ENCODE measurements at regions not wholly inside any gene's neighbourhood (a gene's known extent, or its start where the extent isn't known, plus 50 kb on each side); places are given as distances from the start of the nearest gene placed in this dataset.

DNA sequence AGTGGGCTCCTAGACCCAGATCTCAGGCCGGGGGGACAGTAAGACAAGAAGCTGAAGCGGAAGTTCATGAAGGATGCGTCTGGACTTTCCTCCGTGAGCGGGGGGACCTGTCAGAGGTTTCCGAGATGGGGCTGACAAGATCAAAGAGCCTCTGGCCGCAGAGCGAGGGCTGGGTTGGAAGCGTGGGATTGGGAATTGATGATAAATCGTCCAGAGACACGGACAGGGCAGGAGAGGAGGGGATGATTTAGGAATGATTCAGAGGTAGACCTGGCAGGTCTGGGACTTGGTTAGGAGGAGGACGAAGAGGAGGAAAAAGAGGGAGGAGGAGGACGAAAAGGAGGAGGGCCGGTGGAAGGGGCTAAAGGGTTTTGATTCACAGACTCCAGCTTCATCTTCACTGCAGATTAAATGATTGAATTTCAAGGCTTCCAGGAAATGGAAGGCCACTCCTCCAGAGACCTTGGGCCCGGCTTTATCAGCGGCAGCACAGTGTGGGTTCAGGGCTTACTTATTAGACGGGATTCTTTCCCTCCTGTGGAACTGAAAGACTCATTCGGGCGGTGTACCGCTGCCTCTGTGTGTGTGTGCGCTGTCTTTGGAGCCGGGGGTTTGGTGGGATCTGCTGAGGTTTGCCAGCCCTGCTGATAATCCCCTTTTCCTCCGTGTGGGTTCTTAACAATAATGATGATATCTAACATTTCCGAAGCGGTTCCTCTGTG, 85.7 kb upstream of the SLC45A1 start:
- TF ChIP-seq, protein P1, sequence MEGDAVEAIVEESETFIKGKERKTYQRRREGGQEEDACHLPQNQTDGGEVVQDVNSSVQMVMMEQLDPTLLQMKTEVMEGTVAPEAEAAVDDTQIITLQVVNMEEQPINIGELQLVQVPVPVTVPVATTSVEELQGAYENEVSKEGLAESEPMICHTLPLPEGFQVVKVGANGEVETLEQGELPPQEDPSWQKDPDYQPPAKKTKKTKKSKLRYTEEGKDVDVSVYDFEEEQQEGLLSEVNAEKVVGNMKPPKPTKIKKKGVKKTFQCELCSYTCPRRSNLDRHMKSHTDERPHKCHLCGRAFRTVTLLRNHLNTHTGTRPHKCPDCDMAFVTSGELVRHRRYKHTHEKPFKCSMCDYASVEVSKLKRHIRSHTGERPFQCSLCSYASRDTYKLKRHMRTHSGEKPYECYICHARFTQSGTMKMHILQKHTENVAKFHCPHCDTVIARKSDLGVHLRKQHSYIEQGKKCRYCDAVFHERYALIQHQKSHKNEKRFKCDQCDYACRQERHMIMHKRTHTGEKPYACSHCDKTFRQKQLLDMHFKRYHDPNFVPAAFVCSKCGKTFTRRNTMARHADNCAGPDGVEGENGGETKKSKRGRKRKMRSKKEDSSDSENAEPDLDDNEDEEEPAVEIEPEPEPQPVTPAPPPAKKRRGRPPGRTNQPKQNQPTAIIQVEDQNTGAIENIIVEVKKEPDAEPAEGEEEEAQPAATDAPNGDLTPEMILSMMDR (IDR thresholded peaks at IDR 0.05): no peak
- no peak for TF ChIP-seq POLR2AphosphoS5 (IDR thresholded peaks at IDR 0.05; ENCODE audit: low read depth, low read length)
- TF ChIP-seq, protein P2, sequence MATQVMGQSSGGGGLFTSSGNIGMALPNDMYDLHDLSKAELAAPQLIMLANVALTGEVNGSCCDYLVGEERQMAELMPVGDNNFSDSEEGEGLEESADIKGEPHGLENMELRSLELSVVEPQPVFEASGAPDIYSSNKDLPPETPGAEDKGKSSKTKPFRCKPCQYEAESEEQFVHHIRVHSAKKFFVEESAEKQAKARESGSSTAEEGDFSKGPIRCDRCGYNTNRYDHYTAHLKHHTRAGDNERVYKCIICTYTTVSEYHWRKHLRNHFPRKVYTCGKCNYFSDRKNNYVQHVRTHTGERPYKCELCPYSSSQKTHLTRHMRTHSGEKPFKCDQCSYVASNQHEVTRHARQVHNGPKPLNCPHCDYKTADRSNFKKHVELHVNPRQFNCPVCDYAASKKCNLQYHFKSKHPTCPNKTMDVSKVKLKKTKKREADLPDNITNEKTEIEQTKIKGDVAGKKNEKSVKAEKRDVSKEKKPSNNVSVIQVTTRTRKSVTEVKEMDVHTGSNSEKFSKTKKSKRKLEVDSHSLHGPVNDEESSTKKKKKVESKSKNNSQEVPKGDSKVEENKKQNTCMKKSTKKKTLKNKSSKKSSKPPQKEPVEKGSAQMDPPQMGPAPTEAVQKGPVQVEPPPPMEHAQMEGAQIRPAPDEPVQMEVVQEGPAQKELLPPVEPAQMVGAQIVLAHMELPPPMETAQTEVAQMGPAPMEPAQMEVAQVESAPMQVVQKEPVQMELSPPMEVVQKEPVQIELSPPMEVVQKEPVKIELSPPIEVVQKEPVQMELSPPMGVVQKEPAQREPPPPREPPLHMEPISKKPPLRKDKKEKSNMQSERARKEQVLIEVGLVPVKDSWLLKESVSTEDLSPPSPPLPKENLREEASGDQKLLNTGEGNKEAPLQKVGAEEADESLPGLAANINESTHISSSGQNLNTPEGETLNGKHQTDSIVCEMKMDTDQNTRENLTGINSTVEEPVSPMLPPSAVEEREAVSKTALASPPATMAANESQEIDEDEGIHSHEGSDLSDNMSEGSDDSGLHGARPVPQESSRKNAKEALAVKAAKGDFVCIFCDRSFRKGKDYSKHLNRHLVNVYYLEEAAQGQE (IDR thresholded peaks at IDR 0.05; ENCODE audit: insufficient read depth in 1 of 2, low read depth in 2 of 2, low read length in 1 of 2): no peak
